HCT116 (cell line): ENCODE measurements at regions not wholly inside any gene's neighbourhood (a gene's known extent, or its start where the extent isn't known, plus 50 kb on each side); places are given as distances from the start of the nearest gene placed in this dataset.

Experiments used
- ATAC-seq: fragments of 200-7000 bp; cut with Tn5 transposase; 2 replicates; pipeline ENCODE4 v1.9.1; 2020; ENCODE audit warnings: mild to moderate bottlenecking, moderate library complexity
- BruUV-seq: library from RNA; stranded (reverse); fragments of 400-500 nt; replicated peaks from 2 replicates; lab custom pipeline; 2021; lab: Mats Ljungman, UMichigan
- CTCF ChIA-PET: fragments of 300-600 bp; sonication (Branson Sonifier 250); formaldehyde crosslinking; loops from one replicate; lab custom pipeline; 2021; ENCODE audit warnings: antibody characterized with exemption; lab: Charles Lee
- POLR2A ChIA-PET: fragments of 300-600, 350-600 bp; sonication (Branson Sonifier 250); formaldehyde crosslinking; loops from one replicate; lab custom pipeline; 2021; ENCODE audit warnings: antibody characterized with exemption; lab: Charles Lee
- RAD21 ChIA-PET, 2 experiments: fragments of 300-600 bp; sonication (Branson Sonifier 250); formaldehyde crosslinking; loops; one replicate each; lab custom pipeline; 2023; ENCODE audit warnings: low total read pairs in 2 of 2; ENCODE audit not compliant: uncharacterized antibody in 2 of 2, unreplicated experiment in 2 of 2, low non-redundant PET in 1 of 2; lab: Charles Lee
- DNase-seq: peaks from one replicate; pipeline ENCODE4 v3.0.0-alpha.2; 2010; ENCODE audit warnings: low read depth, low spot score
- H2AFZ ChIP-seq: fragments of 200-600 bp; shearing (Covaris generic), sonication (generic); 2 replicates; pipeline ENCODE4 v1.6.1; 2017; ENCODE audit warnings: low read depth, mixed run types, mixed read lengths, antibody characterized with exemption, low read length; ENCODE audit not compliant: poor library complexity, severe bottlenecking
- H3K27ac ChIP-seq: 2 replicates; pipeline ENCODE4 v1.5.1; 2012; ENCODE audit warnings: low read depth, low read length
- H3K27me3 ChIP-seq: fragments of 200-600 bp; sonication (generic); 2 replicates; pipeline ENCODE4 v1.6.1; 2016; ENCODE audit warnings: mixed run types, low read length, mixed read lengths; ENCODE audit not compliant: insufficient read depth
- H3K36me3 ChIP-seq, 2 experiments: fragments of 200-500 bp in 1 of 2; fragments of 200-600 bp in 1 of 2; sonication (Bioruptor generic) in 1 of 2; sonication (generic) in 1 of 2; 2 replicates each; pipeline versions ENCODE4 v1.5.1 to v1.6.1; 2014 to 2016; ENCODE audit warnings: low read length in 2 of 2, inconsistent platforms in 1 of 2, mixed read lengths in 1 of 2, mixed run types in 1 of 2; ENCODE audit not compliant: insufficient read depth in 2 of 2, control insufficient read depth in 1 of 2
- H3K4me1 ChIP-seq, 2 experiments: fragments of 200-600 bp in 1 of 2; sonication (generic) in 1 of 2; 2 replicates each; pipeline versions ENCODE4 v1.5.1 to v1.6.1; 2012 to 2017; ENCODE audit warnings: low read length in 2 of 2, inconsistent platforms in 1 of 2, mild to moderate bottlenecking in 1 of 2, mixed read lengths in 1 of 2, mixed run types in 1 of 2, moderate library complexity in 1 of 2; ENCODE audit not compliant: insufficient read depth in 2 of 2, control insufficient read depth in 1 of 2
- H3K4me2 ChIP-seq: fragments of 200-600 bp; sonication (generic); 2 replicates; pipeline ENCODE4 v1.6.1; 2017; ENCODE audit warnings: mixed run types, low read length, mixed read lengths
- H3K4me3 ChIP-seq, 2 experiments: fragments of 200-600 bp in 1 of 2; sonication (generic) in 1 of 2; replicated peaks in 1 of 2; 2 replicates each; pipeline ENCODE4 v1.5.1; 2011 to 2016; ENCODE audit warnings: low read length in 2 of 2, control low read depth in 1 of 2, low read depth in 1 of 2, mild to moderate bottlenecking in 1 of 2, mixed read lengths in 1 of 2, mixed run types in 1 of 2
- H3K79me2 ChIP-seq: fragments of 200-600 bp; sonication (generic); 2 replicates; pipeline ENCODE4 v1.6.1; 2017; ENCODE audit warnings: mild to moderate bottlenecking, mixed run types, low read length, moderate library complexity, mixed read lengths; ENCODE audit not compliant: insufficient read depth
- H3K9ac ChIP-seq: fragments of 200-600 bp; sonication (generic); 2 replicates; pipeline ENCODE4 v1.6.1; 2016; ENCODE audit warnings: low read length, mixed read lengths
- H3K9me2 ChIP-seq: fragments of 200-600 bp; sonication (generic), shearing (Covaris generic); 2 replicates; pipeline ENCODE4 v1.6.1; 2017; ENCODE audit warnings: mixed run types, mild to moderate bottlenecking, moderate library complexity; ENCODE audit not compliant: insufficient read depth
- H3K9me3 ChIP-seq, 2 experiments: fragments of 200-500 bp in 1 of 2; fragments of 200-600 bp in 1 of 2; sonication (Bioruptor generic) in 1 of 2; sonication (generic) in 1 of 2; 2 replicates each; pipeline ENCODE4 v1.6.1; 2014 to 2017; ENCODE audit warnings: low read length in 2 of 2, mixed read lengths in 2 of 2, inconsistent platforms in 1 of 2, low read depth in 1 of 2, mild to moderate bottlenecking in 1 of 2, mixed run types in 1 of 2, moderate library complexity in 1 of 2; ENCODE audit not compliant: control insufficient read depth in 1 of 2, insufficient read depth in 1 of 2
- H4K20me1 ChIP-seq: fragments of 200-600 bp; sonication (generic), shearing (Covaris generic); 2 replicates; pipeline ENCODE4 v1.6.1; 2017; ENCODE audit warnings: mixed run types, mild to moderate bottlenecking, moderate library complexity; ENCODE audit not compliant: insufficient read depth
- CBX3 ChIP-seq: IDR thresholded peaks from 2 replicates; pipeline ENCODE4 v1.6.1; 2012; ENCODE audit warnings: low read depth
- ELF1 ChIP-seq: IDR thresholded peaks from 2 replicates; pipeline ENCODE4 v1.6.1; 2012; ENCODE audit warnings: low read depth, borderline replicate concordance
- EZH2 ChIP-seq: fragments of 200-600 bp; sonication (generic); IDR thresholded peaks from 2 replicates; pipeline ENCODE4 v1.6.1; 2017; ENCODE audit warnings: antibody characterized with exemption, mixed run types
- EZH2phosphoT487 ChIP-seq: fragments of 200-600 bp; IDR thresholded peaks from 2 replicates; pipeline ENCODE4 v1.6.1; 2018; ENCODE audit warnings: antibody characterized with exemption, borderline replicate concordance
- FOSL1 ChIP-seq: IDR thresholded peaks from 2 replicates; pipeline ENCODE4 v1.6.1; 2012; ENCODE audit warnings: low read depth
- POLR2AphosphoS5 ChIP-seq: IDR thresholded peaks from 2 replicates; pipeline ENCODE4 v1.6.1; 2011; ENCODE audit warnings: mild to moderate bottlenecking, low read depth, low read length, moderate library complexity
- RAD21 ChIP-seq: IDR thresholded peaks from 2 replicates; pipeline ENCODE4 v1.6.1; 2012; ENCODE audit warnings: low read depth, mild to moderate bottlenecking
- SRF ChIP-seq: IDR thresholded peaks from 2 replicates; pipeline ENCODE4 v1.6.1; 2012; ENCODE audit warnings: low read depth
- TCF7L2 ChIP-seq: IDR thresholded peaks from 2 replicates; pipeline ENCODE4 v1.7.0; 2011; ENCODE audit warnings: borderline replicate concordance, inconsistent platforms; ENCODE audit not compliant: insufficient read depth, insufficient read length; ENCODE audit errors: extremely low read depth
- YY1 ChIP-seq: IDR thresholded peaks from 2 replicates; pipeline ENCODE4 v1.6.1; 2011; ENCODE audit warnings: low read length, low read depth, moderate library complexity, mild to moderate bottlenecking; ENCODE audit not compliant: insufficient replicate concordance; ENCODE audit errors: extremely low read depth
- ZNF274 ChIP-seq: fragments of 200-500 bp; sonication (Bioruptor generic); IDR thresholded peaks from 2 replicates; pipeline ENCODE4 v1.6.1; 2014; ENCODE audit warnings: mild to moderate bottlenecking, low read depth, low read length, inconsistent platforms
- intact Hi-C: fragments of 100-400 bp; cut with micrococcal nuclease; formaldehyde crosslinking; loops from 2 replicates; pipeline ENCODE4 v1.10.0; 2022
- TF ChIP-seq, protein P1 (sequence below), 3 experiments: fragments of 200-600 bp in 1 of 3; sonication (generic) in 1 of 3; IDR thresholded peaks in 2 of 3; conservative IDR thresholded peaks in 1 of 3; 2 replicates each; pipeline ENCODE4 v1.5.1; 2012 to 2017; ENCODE audit warnings: low read depth in 2 of 3, low read length in 2 of 3, antibody characterized with exemption in 1 of 3, borderline replicate concordance in 1 of 3, control low read depth in 1 of 3, mild to moderate bottlenecking in 1 of 3, mixed read lengths in 1 of 3, mixed run types in 1 of 3, moderate library complexity in 1 of 3; ENCODE audit not compliant: insufficient read depth in 1 of 3
- TF ChIP-seq, protein P2 (sequence below): IDR thresholded peaks from 2 replicates; pipeline ENCODE4 v1.6.1; 2011; ENCODE audit warnings: mild to moderate bottlenecking, low read length, moderate library complexity; ENCODE audit not compliant: insufficient replicate concordance; ENCODE audit errors: extremely low read depth
- TF ChIP-seq, protein P3 (sequence below): IDR thresholded peaks from 2 replicates; pipeline ENCODE4 v1.6.1; 2012; ENCODE audit warnings: low read depth
- TF ChIP-seq, protein P4 (sequence below): IDR thresholded peaks from 2 replicates; pipeline ENCODE4 v1.6.1; 2012
- TF ChIP-seq, protein P5 (sequence below): IDR thresholded peaks from 2 replicates; pipeline ENCODE4 v1.6.1; 2012

DNA sequence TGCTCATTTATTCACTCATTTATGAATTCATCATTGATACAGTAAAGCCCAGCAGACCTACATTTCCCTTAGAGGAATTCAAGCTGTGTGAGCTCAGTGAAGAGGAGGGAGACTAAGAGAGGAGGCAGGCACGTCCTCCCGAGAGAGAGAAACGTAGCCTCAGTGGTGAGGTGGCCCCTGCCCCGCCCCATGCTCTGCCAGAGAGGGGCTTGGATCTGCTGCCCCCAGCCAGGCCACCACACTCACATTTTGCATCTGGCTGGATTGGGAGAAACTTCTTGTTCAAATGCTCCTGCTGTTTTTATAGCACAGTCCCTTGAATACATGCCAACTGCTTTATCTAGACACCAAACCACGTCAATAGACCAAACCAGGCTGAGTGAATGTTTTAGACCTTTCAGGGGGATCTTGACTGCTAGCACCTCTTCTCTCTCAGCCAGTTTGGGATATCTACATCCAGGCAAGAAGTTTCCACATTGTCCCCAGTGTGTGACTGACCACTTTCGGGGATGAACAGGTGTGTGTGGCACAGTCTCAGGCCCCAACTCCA lies 67.7 kb upstream of the AJAP1 start (continued):
- no peak for TF ChIP-seq ZNF274
- no peak for TF ChIP-seq SRF
- TF ChIP-seq FOSL1 = no peak
- no peak for TF ChIP-seq CBX3
- TF ChIP-seq TCF7L2 = no peak
- TF ChIP-seq POLR2AphosphoS5 = no peak
- no peak for TF ChIP-seq EZH2

DNA sequence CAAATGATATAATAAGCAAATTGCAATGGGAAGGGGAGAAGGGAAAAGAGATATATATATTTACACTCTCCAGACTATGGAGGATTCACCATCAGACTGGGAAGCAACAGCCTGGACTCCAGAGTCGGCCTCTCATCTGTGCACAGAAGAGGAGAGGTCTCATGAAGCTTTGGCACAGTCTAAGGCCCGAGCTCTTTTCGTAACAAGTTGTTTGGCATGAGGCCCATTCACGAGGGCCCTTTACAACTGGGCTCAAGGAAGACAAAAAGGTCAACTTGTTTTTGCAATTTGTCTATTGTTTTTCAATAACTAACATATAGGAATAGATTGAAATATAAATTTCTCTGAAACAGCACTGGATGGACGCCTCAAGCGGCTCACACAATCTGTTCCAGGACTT lies 66.7 kb upstream of the AJAP1 start:
- H3K4me3 ChIP-seq = no peak overlapping the region
- no peak overlapping the region for H3K27ac ChIP-seq
- no peaks in the 10 kb centered on the region for H3K9me3 ChIP-seq
- H3K9me2 ChIP-seq = no peaks in the 10 kb centered on the region
- H3K27me3 ChIP-seq = no peaks in the 10 kb centered on the region
- no peak for DNase-seq
- H2AFZ ChIP-seq = no peak overlapping the region
- H3K4me2 ChIP-seq = no peak overlapping the region
- ATAC-seq = no peak
- no peak overlapping the region for H3K9ac ChIP-seq
- POLR2A ChIA-PET = no interaction called here
- intact Hi-C loops = no loop called here
- H3K4me1 ChIP-seq = no peaks in the 10 kb centered on the region
- RAD21 ChIA-PET = no interaction called here
- H3K36me3 ChIP-seq = no peaks in the 10 kb centered on the region
- BruUV-seq = no TSS peak
- H4K20me1 ChIP-seq = no peaks in the 10 kb centered on the region
- CTCF ChIA-PET = no interaction called here
- no peaks in the 10 kb centered on the region for H3K79me2 ChIP-seq
- no peak for TF ChIP-seq TCF7L2
- no peak for TF ChIP-seq POLR2AphosphoS5
- TF ChIP-seq, protein P1, sequence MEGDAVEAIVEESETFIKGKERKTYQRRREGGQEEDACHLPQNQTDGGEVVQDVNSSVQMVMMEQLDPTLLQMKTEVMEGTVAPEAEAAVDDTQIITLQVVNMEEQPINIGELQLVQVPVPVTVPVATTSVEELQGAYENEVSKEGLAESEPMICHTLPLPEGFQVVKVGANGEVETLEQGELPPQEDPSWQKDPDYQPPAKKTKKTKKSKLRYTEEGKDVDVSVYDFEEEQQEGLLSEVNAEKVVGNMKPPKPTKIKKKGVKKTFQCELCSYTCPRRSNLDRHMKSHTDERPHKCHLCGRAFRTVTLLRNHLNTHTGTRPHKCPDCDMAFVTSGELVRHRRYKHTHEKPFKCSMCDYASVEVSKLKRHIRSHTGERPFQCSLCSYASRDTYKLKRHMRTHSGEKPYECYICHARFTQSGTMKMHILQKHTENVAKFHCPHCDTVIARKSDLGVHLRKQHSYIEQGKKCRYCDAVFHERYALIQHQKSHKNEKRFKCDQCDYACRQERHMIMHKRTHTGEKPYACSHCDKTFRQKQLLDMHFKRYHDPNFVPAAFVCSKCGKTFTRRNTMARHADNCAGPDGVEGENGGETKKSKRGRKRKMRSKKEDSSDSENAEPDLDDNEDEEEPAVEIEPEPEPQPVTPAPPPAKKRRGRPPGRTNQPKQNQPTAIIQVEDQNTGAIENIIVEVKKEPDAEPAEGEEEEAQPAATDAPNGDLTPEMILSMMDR (IDR thresholded peaks at IDR 0.05 in 2 of 3, conservative IDR thresholded peaks at IDR 0.05 in 1 of 3; ENCODE audit: borderline replicate concordance in 1 of 3, insufficient read depth in 1 of 3, low read depth in 2 of 3, low read length in 2 of 3) = no peak
- TF ChIP-seq ZNF274 = no peak
- TF ChIP-seq, protein P2, sequence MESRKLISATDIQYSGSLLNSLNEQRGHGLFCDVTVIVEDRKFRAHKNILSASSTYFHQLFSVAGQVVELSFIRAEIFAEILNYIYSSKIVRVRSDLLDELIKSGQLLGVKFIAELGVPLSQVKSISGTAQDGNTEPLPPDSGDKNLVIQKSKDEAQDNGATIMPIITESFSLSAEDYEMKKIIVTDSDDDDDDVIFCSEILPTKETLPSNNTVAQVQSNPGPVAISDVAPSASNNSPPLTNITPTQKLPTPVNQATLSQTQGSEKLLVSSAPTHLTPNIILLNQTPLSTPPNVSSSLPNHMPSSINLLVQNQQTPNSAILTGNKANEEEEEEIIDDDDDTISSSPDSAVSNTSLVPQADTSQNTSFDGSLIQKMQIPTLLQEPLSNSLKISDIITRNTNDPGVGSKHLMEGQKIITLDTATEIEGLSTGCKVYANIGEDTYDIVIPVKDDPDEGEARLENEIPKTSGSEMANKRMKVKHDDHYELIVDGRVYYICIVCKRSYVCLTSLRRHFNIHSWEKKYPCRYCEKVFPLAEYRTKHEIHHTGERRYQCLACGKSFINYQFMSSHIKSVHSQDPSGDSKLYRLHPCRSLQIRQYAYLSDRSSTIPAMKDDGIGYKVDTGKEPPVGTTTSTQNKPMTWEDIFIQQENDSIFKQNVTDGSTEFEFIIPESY = no peak
- no peak for TF ChIP-seq EZH2phosphoT487
- TF ChIP-seq, protein P3, sequence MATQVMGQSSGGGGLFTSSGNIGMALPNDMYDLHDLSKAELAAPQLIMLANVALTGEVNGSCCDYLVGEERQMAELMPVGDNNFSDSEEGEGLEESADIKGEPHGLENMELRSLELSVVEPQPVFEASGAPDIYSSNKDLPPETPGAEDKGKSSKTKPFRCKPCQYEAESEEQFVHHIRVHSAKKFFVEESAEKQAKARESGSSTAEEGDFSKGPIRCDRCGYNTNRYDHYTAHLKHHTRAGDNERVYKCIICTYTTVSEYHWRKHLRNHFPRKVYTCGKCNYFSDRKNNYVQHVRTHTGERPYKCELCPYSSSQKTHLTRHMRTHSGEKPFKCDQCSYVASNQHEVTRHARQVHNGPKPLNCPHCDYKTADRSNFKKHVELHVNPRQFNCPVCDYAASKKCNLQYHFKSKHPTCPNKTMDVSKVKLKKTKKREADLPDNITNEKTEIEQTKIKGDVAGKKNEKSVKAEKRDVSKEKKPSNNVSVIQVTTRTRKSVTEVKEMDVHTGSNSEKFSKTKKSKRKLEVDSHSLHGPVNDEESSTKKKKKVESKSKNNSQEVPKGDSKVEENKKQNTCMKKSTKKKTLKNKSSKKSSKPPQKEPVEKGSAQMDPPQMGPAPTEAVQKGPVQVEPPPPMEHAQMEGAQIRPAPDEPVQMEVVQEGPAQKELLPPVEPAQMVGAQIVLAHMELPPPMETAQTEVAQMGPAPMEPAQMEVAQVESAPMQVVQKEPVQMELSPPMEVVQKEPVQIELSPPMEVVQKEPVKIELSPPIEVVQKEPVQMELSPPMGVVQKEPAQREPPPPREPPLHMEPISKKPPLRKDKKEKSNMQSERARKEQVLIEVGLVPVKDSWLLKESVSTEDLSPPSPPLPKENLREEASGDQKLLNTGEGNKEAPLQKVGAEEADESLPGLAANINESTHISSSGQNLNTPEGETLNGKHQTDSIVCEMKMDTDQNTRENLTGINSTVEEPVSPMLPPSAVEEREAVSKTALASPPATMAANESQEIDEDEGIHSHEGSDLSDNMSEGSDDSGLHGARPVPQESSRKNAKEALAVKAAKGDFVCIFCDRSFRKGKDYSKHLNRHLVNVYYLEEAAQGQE = no peak
- no peak for TF ChIP-seq YY1
- TF ChIP-seq FOSL1 = no peak
- no peak for TF ChIP-seq SRF
- no peak for TF ChIP-seq CBX3
- no peak for TF ChIP-seq EZH2
- TF ChIP-seq, protein P4, sequence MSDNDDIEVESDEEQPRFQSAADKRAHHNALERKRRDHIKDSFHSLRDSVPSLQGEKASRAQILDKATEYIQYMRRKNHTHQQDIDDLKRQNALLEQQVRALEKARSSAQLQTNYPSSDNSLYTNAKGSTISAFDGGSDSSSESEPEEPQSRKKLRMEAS = no peak
- TF ChIP-seq, protein P5, sequence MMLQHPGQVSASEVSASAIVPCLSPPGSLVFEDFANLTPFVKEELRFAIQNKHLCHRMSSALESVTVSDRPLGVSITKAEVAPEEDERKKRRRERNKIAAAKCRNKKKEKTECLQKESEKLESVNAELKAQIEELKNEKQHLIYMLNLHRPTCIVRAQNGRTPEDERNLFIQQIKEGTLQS = no peak
- no peak for TF ChIP-seq ELF1
- no peak for TF ChIP-seq RAD21
